Transverse colon (tissue), 4 donors: ENCODE measurements at regions not wholly inside any gene's neighbourhood (a gene's known extent, or its start where the extent isn't known, plus 50 kb on each side); places are given as distances from the start of the nearest gene placed in this dataset.

Experiments
- CTCF ChIP-seq, 5 experiments: fragments of 200-600 bp in 3 of 5; fragments of 450-650 bp in 2 of 5; sonication (generic) in 3 of 5; IDR thresholded peaks; 1 replicate in 2 of 5; 2 replicates in 3 of 5; pipeline ENCODE4 v1.5.1; 2016 to 2017; ENCODE audit warnings: antibody characterized with exemption in 5 of 5, inconsistent platforms in 3 of 5, mild to moderate bottlenecking in 2 of 5, moderate library complexity in 1 of 5
- EP300 ChIP-seq: sonication (generic); formaldehyde crosslinking; IDR thresholded peaks from one replicate; pipeline ENCODE4 v1.6.1; 2017; ENCODE audit warnings: antibody characterized with exemption, low read depth
- POLR2A ChIP-seq: fragments of 450-650 bp; IDR thresholded peaks from one replicate; pipeline ENCODE4 v1.6.1; 2016; ENCODE audit warnings: antibody characterized with exemption, mild to moderate bottlenecking, moderate library complexity
- POLR2AphosphoS5 ChIP-seq, 3 donors: sonication (generic); formaldehyde crosslinking; IDR thresholded peaks; one replicate each; pipeline ENCODE4 v1.6.1; 2016; ENCODE audit warnings: antibody characterized with exemption in 3 of 3

- TF ChIP-seq CTCF (IDR thresholded peaks at IDR 0.05) (no peak), POLR2A (no peak), POLR2AphosphoS5 (IDR thresholded peaks at IDR 0.05) (no peak), EP300 (no peak)
Observed at GRCh38 chr1:185631843-185632242, 102.3 kb upstream of the HMCN1 start.
